KMS-11 (cell line): ENCODE measurements at regions not wholly inside any gene's neighbourhood (a gene's known extent, or its start where the extent isn't known, plus 50 kb on each side); places are given as distances from the start of the nearest gene placed in this dataset.

Experiments used
- H2AFZ ChIP-seq: fragments of 200-600 bp; sonication (generic); 2 replicates; pipeline ENCODE4 v1.6.1; 2016; ENCODE audit warnings: antibody characterized with exemption, mixed run types, low read depth
- H3K27ac ChIP-seq: fragments of 200-600 bp; sonication (generic); 2 replicates; pipeline ENCODE4 v1.6.1; 2016; ENCODE audit warnings: mild to moderate bottlenecking, mixed run types
- H3K27me3 ChIP-seq: fragments of 200-600 bp; sonication (generic); 2 replicates; pipeline ENCODE4 v1.6.1; 2017; ENCODE audit warnings: mild to moderate bottlenecking, low read depth, mixed run types, moderate library complexity; ENCODE audit not compliant: insufficient read depth
- H3K36me3 ChIP-seq: fragments of 200-600 bp; sonication (generic); 2 replicates; pipeline ENCODE4 v1.6.1; 2017; ENCODE audit warnings: mild to moderate bottlenecking, mixed run types; ENCODE audit not compliant: insufficient read depth
- H3K4me1 ChIP-seq: fragments of 200-600 bp; sonication (generic); 2 replicates; pipeline ENCODE4 v1.6.1; 2016; ENCODE audit warnings: mild to moderate bottlenecking, low read depth, mixed run types; ENCODE audit not compliant: poor library complexity, severe bottlenecking
- H3K4me2 ChIP-seq: fragments of 200-600 bp; sonication (generic); 2 replicates; pipeline ENCODE4 v1.7.0; 2016; ENCODE audit warnings: mild to moderate bottlenecking, mixed run types
- H3K4me3 ChIP-seq: fragments of 200-600 bp; sonication (generic); IDR thresholded peaks from 2 replicates; pipeline ENCODE4 v1.6.1; 2017; ENCODE audit warnings: low read depth, low read length, mixed read lengths; ENCODE audit not compliant: insufficient read depth
- H3K79me2 ChIP-seq: fragments of 200-600 bp; sonication (generic); 2 replicates; pipeline ENCODE4 v1.6.1; 2016; ENCODE audit warnings: low read depth, mixed run types; ENCODE audit not compliant: insufficient read depth
- H3K9ac ChIP-seq: fragments of 200-600 bp; sonication (generic); 2 replicates; pipeline ENCODE4 v1.6.1; 2016; ENCODE audit warnings: mild to moderate bottlenecking, mixed run types
- H4K20me1 ChIP-seq: fragments of 200-600 bp; sonication (generic); 2 replicates; pipeline ENCODE4 v1.6.1; 2016; ENCODE audit warnings: mild to moderate bottlenecking, mixed run types; ENCODE audit not compliant: insufficient read depth
- CTCF ChIP-seq: fragments of 200-600 bp; sonication (generic); conservative IDR thresholded peaks from 2 replicates; pipeline ENCODE4 v1.6.1; 2017; ENCODE audit warnings: low read depth, mild to moderate bottlenecking, antibody characterized with exemption, low read length, moderate library complexity, mixed read lengths

GRCh38 chr11:98701541-98701940 is 319.2 kb upstream of the CNTN5 start:
- Histone ChIP-seq H3K4me2 (no peak overlapping the region), H4K20me1 (no peaks in the 10 kb centered on the region), H2AFZ (no peak overlapping the region), H3K79me2 (no peaks in the 10 kb centered on the region), H3K4me3 (no peak overlapping the region), H3K4me1 (no peaks in the 10 kb centered on the region), H3K36me3 (no peaks in the 10 kb centered on the region), H3K9ac (no peak overlapping the region), H3K27me3 (no peaks in the 10 kb centered on the region), H3K27ac (no peak overlapping the region)
- TF ChIP-seq CTCF, result no peak

- Histone ChIP-seq H4K20me1 (no peaks in the 10 kb centered on the region), H2AFZ (no peak overlapping the region)
Measured at GRCh38 chr11:98703779-98704556, 316.8 kb upstream of the CNTN5 start.

GRCh38 chr11:98710026-98710425 is 310.7 kb upstream of the CNTN5 start:
- Histone ChIP-seq H3K4me3 (no peak overlapping the region), H3K27me3 (no peaks in the 10 kb centered on the region), H3K79me2 (no peaks in the 10 kb centered on the region), H3K27ac (no peak overlapping the region), H4K20me1 (no peaks in the 10 kb centered on the region), H2AFZ (no peak overlapping the region), H3K9ac (no peak overlapping the region), H3K4me1 (no peaks in the 10 kb centered on the region), H3K4me2 (no peak overlapping the region), H3K36me3 (no peaks in the 10 kb centered on the region)
- no peak for TF ChIP-seq CTCF

More at GRCh38 chr11:98703779-98704556, 316.8 kb upstream of the CNTN5 start:
- TF ChIP-seq CTCF, result no peak
- Histone ChIP-seq H3K9ac (no peak overlapping the region), H3K4me1 (no peaks in the 10 kb centered on the region), H3K27me3 (no peaks in the 10 kb centered on the region), H3K27ac (no peak overlapping the region), H3K79me2 (no peaks in the 10 kb centered on the region), H3K36me3 (no peaks in the 10 kb centered on the region), H3K4me2 (no peak overlapping the region), H3K4me3 (no peak overlapping the region)

GRCh38 chr11:98710986-98711385 is 309.8 kb upstream of the CNTN5 start:
- Histone ChIP-seq H3K27ac (no peak overlapping the region), H4K20me1 (no peaks in the 10 kb centered on the region), H3K36me3 (no peaks in the 10 kb centered on the region), H3K27me3 (no peaks in the 10 kb centered on the region), H3K4me3 (no peak overlapping the region), H3K4me1 (no peaks in the 10 kb centered on the region), H3K4me2 (no peak overlapping the region), H3K9ac (no peak overlapping the region), H2AFZ (no peak overlapping the region), H3K79me2 (no peaks in the 10 kb centered on the region)
- TF ChIP-seq CTCF, result no peak
